Activated naive CD4-positive, alpha-beta T cell treated with anti-CD3 and anti-CD28 coated beads, Interleukin-2, amount 50 U/mL, for 24 hours (primary cell): ENCODE measurements at regions not wholly inside any gene's neighbourhood (a gene's known extent, or its start where the extent isn't known, plus 50 kb on each side); places are given as distances from the start of the nearest gene placed in this dataset.

Experiments
- H3K27ac Mint-ChIP-seq: one replicate; pipeline ENCODE4 v1.8.0; 2021; ENCODE audit warnings: mild to moderate bottlenecking, mixed read lengths
- H3K27me3 Mint-ChIP-seq: one replicate; pipeline ENCODE4 v1.8.0; 2021; ENCODE audit warnings: mixed read lengths
- H3K36me3 Mint-ChIP-seq: one replicate; pipeline ENCODE4 v1.8.0; 2021; ENCODE audit warnings: mixed read lengths
- H3K4me1 Mint-ChIP-seq: one replicate; pipeline ENCODE4 v1.8.0; 2021; ENCODE audit warnings: mixed read lengths
- H3K4me3 Mint-ChIP-seq: one replicate; pipeline ENCODE4 v1.8.0; 2021; ENCODE audit warnings: mild to moderate bottlenecking, mixed read lengths
- H3K9me3 Mint-ChIP-seq: one replicate; pipeline ENCODE4 v1.8.0; 2021; ENCODE audit warnings: mixed read lengths

- no peak overlapping the region for H3K27ac Mint-ChIP-seq
- no peak overlapping the region for H3K4me3 Mint-ChIP-seq
- no peaks in the 10 kb centered on the region for H3K4me1 Mint-ChIP-seq
- H3K9me3 Mint-ChIP-seq, result no peaks in the 10 kb centered on the region
- H3K27me3 Mint-ChIP-seq, result no peaks in the 10 kb centered on the region
- H3K36me3 Mint-ChIP-seq, result no peaks in the 10 kb centered on the region
These were observed 107.4 kb downstream of the CT47B1 start for GRCh38 chrX:120768254-120768653.

- Mint-ChIP-seq H3K9me3 (no peaks in the 10 kb centered on the region), H3K27me3 (no peaks in the 10 kb centered on the region), H3K4me1 (peaks cover 12% of the 10 kb centered on the region), H3K4me3 (no peak overlapping the region), H3K27ac (no peak overlapping the region), H3K36me3 (no peaks in the 10 kb centered on the region)
These were observed 112.4 kb downstream of the CT47B1 start for GRCh38 chrX:120763269-120763668.

- peaks cover 13% of the 10 kb centered on the region for H3K4me1 Mint-ChIP-seq
- no peaks in the 10 kb centered on the region for H3K27me3 Mint-ChIP-seq
- no peaks in the 10 kb centered on the region for H3K9me3 Mint-ChIP-seq
- H3K36me3 Mint-ChIP-seq, result no peaks in the 10 kb centered on the region
- no peak overlapping the region for H3K4me3 Mint-ChIP-seq
- H3K27ac Mint-ChIP-seq, result no peak overlapping the region
These were observed 113.9 kb downstream of the CT47B1 start for GRCh38 chrX:120761810-120762209.

GRCh38 chrX:120759685-120760084, 116.0 kb downstream of the CT47B1 start:
- Mint-ChIP-seq H3K27me3 (no peaks in the 10 kb centered on the region), H3K36me3 (no peaks in the 10 kb centered on the region), H3K4me1 (peaks cover 30% of the 10 kb centered on the region), H3K9me3 (no peaks in the 10 kb centered on the region), H3K27ac (no peak overlapping the region), H3K4me3 (no peak overlapping the region)

GRCh38 chrX:120755066-120755846, 120.4 kb downstream of the CT47B1 start:
- Mint-ChIP-seq H3K4me3 (no peak overlapping the region), H3K9me3 (no peaks in the 10 kb centered on the region), H3K27ac (peak overlapping the region; percentile 84), H3K27me3 (no peaks in the 10 kb centered on the region), H3K36me3 (no peaks in the 10 kb centered on the region), H3K4me1 (peaks cover 58% of the 10 kb centered on the region)

GRCh38 chrX:120753413-120754251, 122.0 kb downstream of the CT47B1 start:
- peak overlapping the region; percentile 45 for H3K4me3 Mint-ChIP-seq
- H3K27ac Mint-ChIP-seq, result peak overlapping the region; percentile 90
- H3K4me1 Mint-ChIP-seq, result peaks cover 53% of the 10 kb centered on the region
- H3K36me3 Mint-ChIP-seq, result no peaks in the 10 kb centered on the region
- no peaks in the 10 kb centered on the region for H3K27me3 Mint-ChIP-seq
- H3K9me3 Mint-ChIP-seq, result no peaks in the 10 kb centered on the region

GRCh38 chrX:120752431-120753082, 122.7 kb upstream of the C1GALT1C1 start:
- Mint-ChIP-seq H3K27ac (no peak overlapping the region), H3K36me3 (no peaks in the 10 kb centered on the region), H3K4me1 (peaks cover 53% of the 10 kb centered on the region), H3K27me3 (no peaks in the 10 kb centered on the region), H3K4me3 (no peak overlapping the region), H3K9me3 (no peaks in the 10 kb centered on the region)

GRCh38 chrX:120751683-120752082, 121.8 kb upstream of the C1GALT1C1 start:
- H3K27ac Mint-ChIP-seq, result no peak overlapping the region
- no peaks in the 10 kb centered on the region for H3K36me3 Mint-ChIP-seq
- no peaks in the 10 kb centered on the region for H3K27me3 Mint-ChIP-seq
- peaks cover 50% of the 10 kb centered on the region for H3K4me1 Mint-ChIP-seq
- no peaks in the 10 kb centered on the region for H3K9me3 Mint-ChIP-seq
- H3K4me3 Mint-ChIP-seq, result no peak overlapping the region

GRCh38 chrX:120750381-120750780, 120.5 kb upstream of the C1GALT1C1 start:
- Mint-ChIP-seq H3K36me3 (no peaks in the 10 kb centered on the region), H3K9me3 (no peaks in the 10 kb centered on the region), H3K4me3 (no peak overlapping the region), H3K27ac (no peak overlapping the region), H3K4me1 (peaks cover 41% of the 10 kb centered on the region), H3K27me3 (no peaks in the 10 kb centered on the region)

- no peak overlapping the region for H3K27ac Mint-ChIP-seq
- H3K9me3 Mint-ChIP-seq, result no peaks in the 10 kb centered on the region
- no peaks in the 10 kb centered on the region for H3K36me3 Mint-ChIP-seq
- H3K27me3 Mint-ChIP-seq, result no peaks in the 10 kb centered on the region
- H3K4me3 Mint-ChIP-seq, result no peak overlapping the region
- peaks cover 30% of the 10 kb centered on the region for H3K4me1 Mint-ChIP-seq
These were observed 119.4 kb upstream of the C1GALT1C1 start for GRCh38 chrX:120749141-120749846.

- Mint-ChIP-seq H3K9me3 (no peaks in the 10 kb centered on the region), H3K27me3 (no peaks in the 10 kb centered on the region), H3K4me1 (peaks cover 7% of the 10 kb centered on the region), H3K36me3 (no peaks in the 10 kb centered on the region), H3K27ac (no peak overlapping the region), H3K4me3 (no peak overlapping the region)
These were observed 116.3 kb upstream of the C1GALT1C1 start for GRCh38 chrX:120746153-120746552.

GRCh38 chrX:120742946-120743665, 113.3 kb upstream of the C1GALT1C1 start:
- H3K27ac Mint-ChIP-seq, result no peak overlapping the region
- no peaks in the 10 kb centered on the region for H3K9me3 Mint-ChIP-seq
- H3K36me3 Mint-ChIP-seq, result no peaks in the 10 kb centered on the region

GRCh38 chrX:120741452-120741851, 111.6 kb upstream of the C1GALT1C1 start:
- no peaks in the 10 kb centered on the region for H3K27me3 Mint-ChIP-seq
- H3K27ac Mint-ChIP-seq, result no peak overlapping the region
- H3K4me1 Mint-ChIP-seq, result peaks cover 19% of the 10 kb centered on the region
- H3K4me3 Mint-ChIP-seq, result no peak overlapping the region
- no peaks in the 10 kb centered on the region for H3K36me3 Mint-ChIP-seq
- no peaks in the 10 kb centered on the region for H3K9me3 Mint-ChIP-seq

More at GRCh38 chrX:120742946-120743665, 113.3 kb upstream of the C1GALT1C1 start:
- H3K4me1 Mint-ChIP-seq, result peaks cover 4% of the 10 kb centered on the region
- H3K27me3 Mint-ChIP-seq, result no peaks in the 10 kb centered on the region
- no peak overlapping the region for H3K4me3 Mint-ChIP-seq

- Mint-ChIP-seq H3K27ac (no peak overlapping the region), H3K4me1 (peaks cover 21% of the 10 kb centered on the region), H3K4me3 (no peak overlapping the region), H3K27me3 (no peaks in the 10 kb centered on the region), H3K9me3 (no peaks in the 10 kb centered on the region), H3K36me3 (no peaks in the 10 kb centered on the region)
These were observed 110.2 kb upstream of the C1GALT1C1 start for GRCh38 chrX:120740072-120740471.

- no peaks in the 10 kb centered on the region for H3K9me3 Mint-ChIP-seq
- H3K36me3 Mint-ChIP-seq, result no peaks in the 10 kb centered on the region
- H3K4me3 Mint-ChIP-seq, result no peak overlapping the region
- H3K4me1 Mint-ChIP-seq, result peaks cover 21% of the 10 kb centered on the region
- H3K27me3 Mint-ChIP-seq, result no peaks in the 10 kb centered on the region
- H3K27ac Mint-ChIP-seq, result no peak overlapping the region
These were observed 109.4 kb upstream of the C1GALT1C1 start for GRCh38 chrX:120739300-120739699.
